GM12891 (cell line): ENCODE measurements at regions not wholly inside any gene's neighbourhood (a gene's known extent, or its start where the extent isn't known, plus 50 kb on each side); places are given as distances from the start of the nearest gene placed in this dataset.

Experiments used
- DNase-seq: peaks from one replicate; pipeline ENCODE4 v3.0.0; 2011; ENCODE audit warnings: low spot score; ENCODE audit not compliant: insufficient read length
- FAIRE-seq: peaks from 2 replicates; lab custom pipeline; 2011; peaks lifted over from hg19 to GRCh38; lab: Jason Lieb, UNC
- PAX5 ChIP-seq: IDR thresholded peaks from 2 replicates; pipeline ENCODE4 v1.6.1; 2011; ENCODE audit warnings: low read length, moderate library complexity, mild to moderate bottlenecking; ENCODE audit not compliant: insufficient read depth, severe bottlenecking
- POLR2A ChIP-seq: IDR thresholded peaks from 2 replicates; pipeline ENCODE4 v1.6.1; 2011; ENCODE audit warnings: low read depth, low read length, control low read depth
- POLR2AphosphoS5 ChIP-seq: IDR thresholded peaks from 2 replicates; pipeline ENCODE4 v1.6.1; 2011; ENCODE audit warnings: low read depth, low read length, control low read depth
- POU2F2 ChIP-seq: IDR thresholded peaks from 2 replicates; pipeline ENCODE4 v1.6.1; 2011; ENCODE audit warnings: low read depth, mild to moderate bottlenecking, control low read depth, low read length, moderate library complexity
- SPI1 ChIP-seq: IDR thresholded peaks from 2 replicates; pipeline ENCODE4 v1.6.1; 2011; ENCODE audit warnings: low read depth, low read length, control low read depth
- TAF1 ChIP-seq: IDR thresholded peaks from 2 replicates; pipeline ENCODE4 v1.6.1; 2011; ENCODE audit warnings: low read depth, low read length, control low read depth

GRCh38 chr13:90615236-90615635 is 732.3 kb upstream of the MIR17HG start:
- TF ChIP-seq POLR2A: no peak
- TF ChIP-seq TAF1: no peak
- no peak for TF ChIP-seq SPI1
- TF ChIP-seq POU2F2: no peak
- no peak for TF ChIP-seq POLR2AphosphoS5
- TF ChIP-seq PAX5: no peak
- FAIRE-seq: no peak
- DNase-seq: no peak

DNA sequence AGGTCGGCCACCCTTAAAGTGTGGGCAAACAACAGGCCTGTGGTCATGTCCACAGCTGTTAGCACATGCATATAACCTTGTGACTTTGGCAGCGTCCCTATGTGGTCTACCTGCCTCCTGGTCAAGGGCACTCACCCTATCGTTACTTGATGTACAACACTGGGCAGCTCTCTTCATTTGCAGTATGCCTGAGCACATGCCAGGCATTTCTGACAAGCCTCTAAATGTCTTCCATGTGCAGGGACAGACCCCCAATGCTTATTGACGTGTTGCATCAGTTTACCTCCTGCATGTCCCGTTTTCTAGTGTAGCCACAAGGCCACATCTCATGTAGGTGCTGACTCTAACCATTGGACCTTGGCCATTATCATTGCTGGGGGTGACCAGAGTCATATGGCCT is 731.7 kb upstream of the MIR17HG start:
- FAIRE-seq (no peak), DNase-seq (no peak)
- TF ChIP-seq SPI1 (no peak), TAF1 (no peak), POLR2AphosphoS5 (no peak), POLR2A (no peak)

- FAIRE-seq (no peak), DNase-seq (no peak)
- no peak for TF ChIP-seq POLR2AphosphoS5
Observed at GRCh38 chr13:90618133-90618532, 729.4 kb upstream of the MIR17HG start.

DNA sequence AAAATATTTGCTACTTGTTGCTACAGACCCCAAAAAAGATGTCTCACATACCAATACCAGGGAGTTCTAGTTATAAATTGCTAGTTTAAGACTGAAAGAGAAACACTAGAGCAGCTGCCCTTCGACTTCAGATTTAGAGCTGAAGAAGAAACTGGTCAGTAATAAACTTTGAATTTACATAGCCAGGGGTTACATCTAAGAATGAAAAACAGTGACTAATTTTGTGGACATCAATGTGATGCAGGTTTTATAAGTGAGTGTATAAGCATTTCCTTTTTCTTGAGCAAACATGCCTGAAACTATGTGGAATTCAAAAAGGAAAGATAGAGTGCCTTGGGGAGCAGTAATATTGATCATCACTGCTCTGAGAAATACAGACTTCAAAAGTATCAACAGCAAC is 724.9 kb upstream of the MIR17HG start:
- DNase-seq (no peak), FAIRE-seq (no peak)
- TF ChIP-seq SPI1 (no peak), POLR2A (no peak), TAF1 (no peak), PAX5 (no peak), POU2F2 (no peak), POLR2AphosphoS5 (no peak)

DNA sequence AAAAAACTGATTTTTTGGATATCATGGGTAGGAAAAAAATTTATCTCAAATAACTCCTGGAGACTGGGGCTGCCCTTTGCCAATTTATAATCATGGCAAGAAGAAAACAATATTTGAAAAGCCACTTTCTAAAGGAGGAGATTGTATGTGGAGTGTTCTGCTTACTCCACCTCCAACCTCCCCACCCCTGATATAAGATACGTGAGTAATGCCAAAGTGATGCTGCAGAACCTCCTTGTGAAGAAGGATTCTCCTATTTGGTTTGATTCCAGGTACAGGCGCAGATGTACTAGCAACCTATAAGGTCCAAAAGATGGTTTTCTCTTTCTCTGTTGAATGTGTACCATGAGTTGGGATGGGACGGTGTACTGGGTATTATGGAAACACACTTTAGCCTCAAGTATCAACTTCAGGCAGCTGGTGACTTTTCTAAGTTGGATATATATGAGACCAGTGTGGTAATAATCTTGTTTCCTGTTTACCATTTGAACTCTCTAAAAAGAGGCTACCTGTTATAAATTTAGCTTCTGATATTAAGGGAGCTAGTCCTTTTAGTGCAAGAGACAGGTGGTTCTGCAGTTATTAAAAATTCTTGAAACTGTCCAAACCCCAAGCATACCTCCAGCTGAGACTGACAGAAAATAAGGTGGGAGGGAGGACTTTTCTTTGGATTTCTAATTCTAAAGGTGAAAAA is 724.0 kb upstream of the MIR17HG start:
- no peak for FAIRE-seq
- no peak for DNase-seq
- no peak for TF ChIP-seq TAF1
- TF ChIP-seq POLR2AphosphoS5: no peak
- no peak for TF ChIP-seq PAX5
- TF ChIP-seq SPI1: no peak
- no peak for TF ChIP-seq POU2F2
- no peak for TF ChIP-seq POLR2A

DNA sequence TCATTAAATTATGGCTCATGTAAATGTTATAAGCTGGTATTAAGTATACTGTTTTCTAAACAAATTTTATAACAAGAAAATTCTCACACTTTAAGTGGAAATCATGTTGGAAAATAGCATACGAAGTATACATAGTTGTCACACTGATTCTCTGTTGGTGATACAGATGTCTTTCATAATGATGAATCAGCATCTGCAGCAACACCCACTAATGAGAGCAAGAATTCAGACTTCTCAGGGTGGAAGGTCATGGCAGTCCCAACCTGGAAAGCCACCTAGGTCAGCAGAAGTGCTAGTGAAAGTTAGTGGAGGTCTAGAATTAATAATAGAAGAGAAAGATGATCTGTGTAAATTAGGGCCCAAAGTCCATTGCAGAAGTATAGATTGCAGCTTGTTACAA is 719.7 kb upstream of the MIR17HG start:
- FAIRE-seq: no peak
- no peak for DNase-seq
- TF ChIP-seq PAX5 (no peak), TAF1 (no peak), POLR2AphosphoS5 (no peak), POU2F2 (no peak), SPI1 (no peak), POLR2A (no peak)

DNA sequence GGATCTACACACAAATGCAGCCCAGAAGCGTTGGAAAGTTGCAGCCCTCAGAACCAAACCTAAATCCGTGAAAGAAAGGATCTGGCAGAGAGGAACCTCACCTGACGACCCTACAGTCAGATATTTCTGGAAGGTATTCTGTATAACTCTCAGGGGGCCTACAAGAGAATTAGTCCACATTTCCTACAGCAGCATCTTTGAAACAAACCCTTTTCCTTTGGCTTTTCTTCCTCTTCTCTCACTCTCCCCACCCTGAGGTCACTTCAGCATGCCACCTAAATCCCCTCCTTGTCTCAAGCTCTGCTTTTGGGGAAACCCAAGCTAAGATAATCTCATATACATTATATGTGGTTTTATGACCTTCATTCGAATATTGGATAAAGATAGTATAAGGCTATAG is 719.0 kb upstream of the MIR17HG start:
- no peak for FAIRE-seq
- no peak for DNase-seq
- TF ChIP-seq PAX5: no peak
- TF ChIP-seq TAF1: no peak
- no peak for TF ChIP-seq POLR2A
- TF ChIP-seq POLR2AphosphoS5: no peak
- TF ChIP-seq SPI1: no peak
- TF ChIP-seq POU2F2: no peak

DNA sequence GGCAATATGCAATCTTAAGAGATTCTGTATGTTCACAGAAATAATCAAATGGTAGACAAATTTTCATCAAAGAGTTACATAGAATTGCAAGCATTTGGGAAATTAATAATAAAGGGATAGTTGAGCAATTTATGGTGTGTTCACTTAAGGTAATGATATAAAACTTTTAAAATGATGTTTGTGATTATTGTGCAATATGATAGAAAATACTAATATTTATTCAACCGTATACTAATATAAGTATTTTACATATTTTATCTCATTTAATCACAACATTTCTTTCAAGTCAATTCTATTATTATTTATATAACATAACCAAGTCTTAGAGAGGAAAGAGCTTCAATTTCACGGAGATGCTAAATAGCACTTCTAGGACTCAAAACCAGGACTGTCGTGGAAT is 716.8 kb upstream of the MIR17HG start:
- TF ChIP-seq POLR2AphosphoS5: no peak
- TF ChIP-seq POLR2A: no peak
- no peak for FAIRE-seq

DNA sequence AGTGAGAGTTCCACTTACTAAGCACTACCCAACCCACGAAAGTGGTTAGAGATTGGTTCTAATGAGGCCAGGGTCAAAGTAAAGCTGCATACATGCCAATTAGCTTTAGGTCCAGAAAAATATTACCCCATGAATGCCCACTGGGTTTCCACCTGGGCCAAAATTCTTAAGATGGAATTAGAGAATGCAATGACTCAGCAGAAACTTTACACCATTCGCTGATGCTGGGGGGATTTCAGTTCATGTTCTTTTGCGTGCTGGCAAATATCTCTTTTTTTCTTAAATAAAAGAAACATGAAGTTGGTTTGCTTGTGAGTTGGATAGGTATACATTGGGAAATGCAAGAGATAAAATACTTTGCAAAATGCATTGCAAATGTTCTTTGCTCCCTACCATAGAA is 715.3 kb upstream of the MIR17HG start:
- no peak for DNase-seq
- TF ChIP-seq POLR2AphosphoS5 (no peak), SPI1 (no peak), POU2F2 (no peak), TAF1 (no peak), PAX5 (no peak), POLR2A (no peak)
- no peak for FAIRE-seq

More for the DNA sequence above, 716.8 kb upstream of the MIR17HG start:
- DNase-seq: no peak

- DNase-seq (no peak), FAIRE-seq (no peak)
- no peak for TF ChIP-seq POLR2AphosphoS5
- no peak for TF ChIP-seq POLR2A
- no peak for TF ChIP-seq SPI1
- no peak for TF ChIP-seq TAF1
- TF ChIP-seq POU2F2: no peak
- no peak for TF ChIP-seq PAX5
Observed at GRCh38 chr13:90633849-90634248, 713.6 kb upstream of the MIR17HG start.

DNA sequence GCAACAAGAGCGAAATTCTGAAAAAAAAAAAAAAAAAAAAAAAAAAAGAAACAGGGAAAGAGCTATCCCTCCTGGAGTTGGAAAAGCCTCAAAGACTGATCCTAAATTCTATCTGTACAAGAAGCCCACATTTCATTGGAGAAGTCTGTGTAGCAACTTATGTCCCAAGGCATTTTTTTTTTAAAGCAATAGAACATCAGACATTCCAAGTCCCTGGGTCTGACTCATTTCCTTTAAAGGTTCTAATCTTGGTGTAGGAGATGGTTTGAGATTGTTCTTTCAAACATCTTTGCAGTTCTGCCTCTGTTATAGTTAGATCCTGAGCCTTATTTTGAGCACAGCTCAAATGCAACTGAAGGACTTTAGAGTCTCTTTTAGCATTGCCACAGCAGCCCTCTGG is 706.5 kb upstream of the MIR17HG start:
- DNase-seq (no peak), FAIRE-seq (no peak)
- TF ChIP-seq SPI1: no peak
